ENCODE measurements at regions not wholly inside any gene's neighbourhood (a gene's known extent, or its start where the extent isn't known, plus 50 kb on each side); places are given as distances from the start of the nearest gene placed in this dataset.

DNA sequence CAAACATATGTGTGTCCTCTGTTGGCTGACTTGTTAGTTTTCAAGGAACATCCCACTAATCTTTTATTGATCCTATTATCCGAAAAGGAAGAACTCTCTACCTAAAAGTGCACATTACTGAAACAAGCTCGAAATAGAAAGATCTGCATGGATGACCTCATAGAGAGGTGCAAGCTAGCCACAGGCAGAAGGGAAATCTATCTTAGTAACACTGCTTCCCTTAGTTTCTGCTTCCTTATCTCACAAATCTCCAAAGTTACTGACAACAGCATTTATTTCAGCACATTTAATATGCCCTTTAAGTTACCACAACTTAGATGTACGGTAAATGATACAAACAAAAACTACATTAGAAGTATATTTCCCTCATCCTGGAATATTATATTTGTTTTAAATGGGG, 285.1 kb upstream of the CCDC54 start:
- 94 to 95% methylated on average over 3 of the region's 3 CpGs for WGBS, 2 experiments
- no peaks in the 10 kb centered on the region for H3K27me3 ChIP-seq (ENCODE audit: control insufficient read depth, insufficient read depth, low read length, poor library complexity, severe bottlenecking)
- H3K36me3 ChIP-seq (ENCODE audit: control insufficient read depth, insufficient read depth, low read length) = no peaks in the 10 kb centered on the region
- H3K9me3 ChIP-seq (ENCODE audit: control insufficient read depth, low read length) = no peaks in the 10 kb centered on the region
- no peak overlapping the region for H3K27ac ChIP-seq (ENCODE audit: insufficient read depth, low read depth, low read length, poor library complexity, severe bottlenecking)
- no peak overlapping the region for H3K4me3 ChIP-seq (ENCODE audit: insufficient read depth, low read depth, low read length)
- H3K4me1 ChIP-seq (ENCODE audit: control insufficient read depth, insufficient read depth, low read length) = no peaks in the 10 kb centered on the region

DNA sequence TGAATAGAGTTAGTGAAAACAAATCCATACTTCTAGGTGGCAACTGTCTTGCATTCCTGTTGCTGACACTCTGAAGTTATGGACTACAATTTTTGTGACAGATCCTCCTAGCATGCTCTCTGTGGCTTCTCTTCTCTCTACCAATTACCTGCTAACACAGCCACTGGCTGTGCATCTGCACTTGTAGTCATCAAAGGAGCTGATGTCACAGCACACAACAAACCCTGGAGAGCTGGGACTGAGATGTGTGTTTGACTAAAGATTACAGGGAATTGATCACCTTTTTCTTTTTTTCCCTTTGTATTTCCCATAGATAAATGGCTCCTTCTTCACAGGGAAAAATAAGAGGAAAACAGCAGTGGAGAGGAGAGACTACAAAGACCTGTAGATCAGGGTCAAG, 278.4 kb upstream of the CCDC54 start:
- no peaks in the 10 kb centered on the region for H3K4me1 ChIP-seq (ENCODE audit: control insufficient read depth, insufficient read depth, low read length)
- H3K27me3 ChIP-seq (ENCODE audit: control insufficient read depth, insufficient read depth, low read length, poor library complexity, severe bottlenecking) = no peaks in the 10 kb centered on the region
- no peaks in the 10 kb centered on the region for H3K36me3 ChIP-seq (ENCODE audit: control insufficient read depth, insufficient read depth, low read length)
- no peaks in the 10 kb centered on the region for H3K9me3 ChIP-seq (ENCODE audit: control insufficient read depth, low read length)
- H3K4me3 ChIP-seq (ENCODE audit: insufficient read depth, low read depth, low read length) = no peak overlapping the region
- H3K27ac ChIP-seq (ENCODE audit: insufficient read depth, low read depth, low read length, poor library complexity, severe bottlenecking) = no peak overlapping the region

DNA sequence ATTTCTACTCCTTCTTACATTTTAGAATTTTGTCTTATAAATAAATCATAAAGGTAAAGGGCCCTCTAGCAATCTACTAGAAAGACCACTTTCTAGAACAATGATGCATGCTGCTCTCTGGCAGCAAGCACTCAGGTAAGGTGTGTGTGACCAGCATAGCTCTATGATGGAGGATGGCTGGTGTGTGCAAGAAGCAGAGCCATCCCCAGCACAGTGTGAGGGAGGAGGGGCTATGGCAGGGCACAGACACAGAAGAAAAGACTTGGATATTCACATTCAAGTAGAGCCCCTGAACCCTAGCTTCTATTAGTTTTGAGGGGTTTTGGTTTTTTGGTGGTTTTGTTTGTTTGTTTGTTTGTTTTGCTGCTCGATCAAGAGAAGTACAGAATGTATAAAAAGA, 277.1 kb upstream of the CCDC54 start:
- no peaks in the 10 kb centered on the region for H3K4me1 ChIP-seq (ENCODE audit: control insufficient read depth, insufficient read depth, low read length)
- no peaks in the 10 kb centered on the region for H3K9me3 ChIP-seq (ENCODE audit: control insufficient read depth, low read length)
- no peak overlapping the region for H3K27ac ChIP-seq (ENCODE audit: insufficient read depth, low read depth, low read length, poor library complexity, severe bottlenecking)
- no peaks in the 10 kb centered on the region for H3K36me3 ChIP-seq (ENCODE audit: control insufficient read depth, insufficient read depth, low read length)
- H3K27me3 ChIP-seq (ENCODE audit: control insufficient read depth, insufficient read depth, low read length, poor library complexity, severe bottlenecking) = no peaks in the 10 kb centered on the region
- WGBS, 2 experiments = 100% methylated on average over 1 of the region's 1 CpG; no CpG with 5 or more reads in 1 of the 2 experiments
- no peak overlapping the region for H3K4me3 ChIP-seq (ENCODE audit: insufficient read depth, low read depth, low read length)

DNA sequence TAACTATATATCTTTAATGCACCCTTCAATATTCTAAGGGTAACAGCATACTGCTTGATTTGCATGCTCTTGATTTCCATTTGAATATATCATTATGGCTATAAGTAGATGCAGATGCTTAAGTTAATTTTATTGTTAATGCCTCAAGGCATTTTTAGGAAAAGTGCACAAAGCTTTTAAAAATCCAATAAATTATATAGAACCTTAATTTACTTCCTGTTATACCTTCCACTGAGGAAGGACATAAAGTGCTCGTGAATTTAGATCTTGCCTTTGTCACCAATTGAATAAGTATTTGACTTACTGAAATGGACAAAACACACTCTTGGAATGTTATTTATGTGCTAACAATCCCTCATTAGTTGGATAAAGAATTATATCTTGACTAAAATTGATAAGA, 276.7 kb upstream of the CCDC54 start:
- H3K4me3 ChIP-seq (ENCODE audit: insufficient read depth, low read depth, low read length) = no peak overlapping the region
- no peaks in the 10 kb centered on the region for H3K27me3 ChIP-seq (ENCODE audit: control insufficient read depth, insufficient read depth, low read length, poor library complexity, severe bottlenecking)
- H3K9me3 ChIP-seq (ENCODE audit: control insufficient read depth, low read length) = no peaks in the 10 kb centered on the region
- no peaks in the 10 kb centered on the region for H3K36me3 ChIP-seq (ENCODE audit: control insufficient read depth, insufficient read depth, low read length)
- no peaks in the 10 kb centered on the region for H3K4me1 ChIP-seq (ENCODE audit: control insufficient read depth, insufficient read depth, low read length)
- 100% methylated on average over 1 of the region's 1 CpG for WGBS, 2 experiments
- H3K27ac ChIP-seq (ENCODE audit: insufficient read depth, low read depth, low read length, poor library complexity, severe bottlenecking) = no peak overlapping the region

DNA sequence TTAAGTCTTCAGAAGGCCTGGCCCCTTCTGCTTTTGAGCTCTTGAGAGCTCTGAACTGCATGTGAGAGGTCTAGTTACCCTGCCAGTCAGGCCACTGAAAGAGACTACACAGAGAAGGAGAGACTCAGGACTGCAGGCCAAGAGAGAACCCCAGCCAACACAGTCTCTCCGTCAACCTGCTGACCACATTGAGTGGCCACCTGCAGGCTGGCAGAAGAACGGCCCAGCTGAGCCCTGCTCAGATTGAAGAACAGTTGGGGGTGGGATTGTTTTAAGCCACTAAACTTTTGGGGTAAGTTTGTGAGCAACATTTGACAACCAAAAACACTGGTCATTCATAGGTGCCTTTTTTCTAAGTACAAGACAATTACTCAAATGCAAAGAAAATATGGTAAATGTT, 273.5 kb upstream of the CCDC54 start:
- no peaks in the 10 kb centered on the region for H3K36me3 ChIP-seq (ENCODE audit: control insufficient read depth, insufficient read depth, low read length)
- H3K27ac ChIP-seq (ENCODE audit: insufficient read depth, low read depth, low read length, poor library complexity, severe bottlenecking) = no peak overlapping the region
- no peaks in the 10 kb centered on the region for H3K27me3 ChIP-seq (ENCODE audit: control insufficient read depth, insufficient read depth, low read length, poor library complexity, severe bottlenecking)
- no peaks in the 10 kb centered on the region for H3K4me1 ChIP-seq (ENCODE audit: control insufficient read depth, insufficient read depth, low read length)
- no peaks in the 10 kb centered on the region for H3K9me3 ChIP-seq (ENCODE audit: control insufficient read depth, low read length)
- no peak overlapping the region for H3K4me3 ChIP-seq (ENCODE audit: insufficient read depth, low read depth, low read length)
- 93 to 100% methylated on average over 2 of the region's 2 CpGs for WGBS, 2 experiments

DNA sequence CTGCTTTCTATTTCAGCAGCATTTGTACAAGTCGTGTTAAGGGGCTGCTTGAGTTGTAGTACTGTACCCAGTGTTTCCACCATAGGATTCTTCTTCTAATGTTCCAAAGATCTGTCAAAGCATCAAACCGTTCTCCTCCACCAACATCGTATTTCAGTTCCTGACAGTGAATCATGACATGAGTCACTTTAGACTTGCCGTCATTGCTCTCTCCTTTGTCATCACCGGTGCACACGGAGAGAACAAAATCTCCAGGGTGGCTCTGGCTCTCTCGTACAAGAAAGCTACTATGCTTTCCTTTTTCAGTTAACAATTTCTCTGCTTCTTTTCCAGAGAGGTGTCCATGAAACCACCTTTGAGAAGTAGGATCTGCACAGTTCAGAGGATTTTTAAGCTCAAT, 270.9 kb upstream of the CCDC54 start:
- no peak overlapping the region for H3K4me3 ChIP-seq (ENCODE audit: insufficient read depth, low read depth, low read length)
- H3K27ac ChIP-seq (ENCODE audit: insufficient read depth, low read depth, low read length, poor library complexity, severe bottlenecking) = no peak overlapping the region
- no peaks in the 10 kb centered on the region for H3K36me3 ChIP-seq (ENCODE audit: control insufficient read depth, insufficient read depth, low read length)
- no peaks in the 10 kb centered on the region for H3K4me1 ChIP-seq (ENCODE audit: control insufficient read depth, insufficient read depth, low read length)
- H3K9me3 ChIP-seq (ENCODE audit: control insufficient read depth, low read length) = no peaks in the 10 kb centered on the region
- no peaks in the 10 kb centered on the region for H3K27me3 ChIP-seq (ENCODE audit: control insufficient read depth, insufficient read depth, low read length, poor library complexity, severe bottlenecking)
- 93 to 94% methylated on average over 7 of the region's 7 CpGs for WGBS, 2 experiments

DNA sequence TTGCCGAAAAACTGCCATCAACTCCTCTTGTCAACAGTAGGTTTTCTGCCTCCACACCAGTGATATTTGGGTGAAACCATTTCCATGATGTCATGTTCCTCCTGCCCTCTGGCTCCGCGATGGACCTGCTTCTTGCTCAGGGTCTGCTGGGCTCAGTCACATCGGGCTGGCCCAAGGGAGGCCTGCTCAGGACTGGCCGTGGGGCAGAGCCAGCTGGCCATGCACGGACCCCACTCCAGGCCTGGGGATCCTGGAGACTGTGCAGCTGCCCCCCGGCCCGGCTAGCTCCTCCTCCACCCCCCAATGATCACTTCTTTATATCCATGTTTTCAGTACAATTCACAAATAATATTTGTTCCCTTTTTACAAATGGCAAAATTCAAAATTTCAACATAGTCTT, 270.3 kb upstream of the CCDC54 start:
- H3K27me3 ChIP-seq (ENCODE audit: control insufficient read depth, insufficient read depth, low read length, poor library complexity, severe bottlenecking) = no peaks in the 10 kb centered on the region
- 93 to 95% methylated on average over 8 of the region's 8 CpGs for WGBS, 2 experiments
- H3K27ac ChIP-seq (ENCODE audit: insufficient read depth, low read depth, low read length, poor library complexity, severe bottlenecking) = no peak overlapping the region
- no peaks in the 10 kb centered on the region for H3K4me1 ChIP-seq (ENCODE audit: control insufficient read depth, insufficient read depth, low read length)
- no peaks in the 10 kb centered on the region for H3K36me3 ChIP-seq (ENCODE audit: control insufficient read depth, insufficient read depth, low read length)
- no peaks in the 10 kb centered on the region for H3K9me3 ChIP-seq (ENCODE audit: control insufficient read depth, low read length)
- no peak overlapping the region for H3K4me3 ChIP-seq (ENCODE audit: insufficient read depth, low read depth, low read length)

DNA sequence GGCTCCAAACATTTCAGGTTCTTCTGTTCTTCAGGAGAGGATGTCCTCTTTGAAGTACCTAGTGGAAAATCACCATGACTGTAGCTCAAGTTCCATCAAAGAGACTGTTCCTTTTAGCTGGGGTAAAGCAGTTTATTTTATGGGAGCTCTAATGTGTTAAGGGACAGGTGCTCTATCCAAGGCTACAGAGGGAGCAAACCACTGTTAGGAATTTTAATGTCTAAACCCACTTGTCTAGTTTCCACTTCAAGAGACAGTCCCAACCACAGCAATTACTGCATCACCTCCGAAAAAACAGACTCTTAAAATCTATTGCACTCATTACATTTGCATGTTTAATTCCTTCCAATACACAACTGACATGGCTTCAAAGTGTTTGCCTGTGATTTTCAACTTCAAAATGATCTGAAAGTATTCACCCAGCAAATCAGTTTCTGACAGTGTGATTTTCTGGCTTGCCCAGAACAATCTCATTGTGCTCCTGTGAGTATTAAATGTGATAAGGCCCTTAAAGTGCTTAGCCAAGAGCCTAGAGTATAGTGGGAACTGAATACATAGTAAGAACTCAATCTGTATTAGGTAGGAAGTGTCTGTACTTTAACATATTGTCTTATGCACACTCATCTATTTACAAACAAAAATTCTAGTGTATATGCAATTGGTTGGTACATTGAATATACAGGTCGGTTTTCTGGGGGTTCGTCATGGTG, 266.5 kb upstream of the CCDC54 start:
- no peaks in the 10 kb centered on the region for H3K27me3 ChIP-seq (ENCODE audit: control insufficient read depth, insufficient read depth, low read length, poor library complexity, severe bottlenecking)
- no peaks in the 10 kb centered on the region for H3K4me1 ChIP-seq (ENCODE audit: control insufficient read depth, insufficient read depth, low read length)
- 89 to 92% methylated on average over 1 to 3 of the region's 3 CpGs for WGBS, 2 experiments
- H3K27ac ChIP-seq (ENCODE audit: insufficient read depth, low read depth, low read length, poor library complexity, severe bottlenecking) = no peak overlapping the region
- H3K4me3 ChIP-seq (ENCODE audit: insufficient read depth, low read depth, low read length) = no peak overlapping the region
- no peaks in the 10 kb centered on the region for H3K9me3 ChIP-seq (ENCODE audit: control insufficient read depth, low read length)
- no peaks in the 10 kb centered on the region for H3K36me3 ChIP-seq (ENCODE audit: control insufficient read depth, insufficient read depth, low read length)

DNA sequence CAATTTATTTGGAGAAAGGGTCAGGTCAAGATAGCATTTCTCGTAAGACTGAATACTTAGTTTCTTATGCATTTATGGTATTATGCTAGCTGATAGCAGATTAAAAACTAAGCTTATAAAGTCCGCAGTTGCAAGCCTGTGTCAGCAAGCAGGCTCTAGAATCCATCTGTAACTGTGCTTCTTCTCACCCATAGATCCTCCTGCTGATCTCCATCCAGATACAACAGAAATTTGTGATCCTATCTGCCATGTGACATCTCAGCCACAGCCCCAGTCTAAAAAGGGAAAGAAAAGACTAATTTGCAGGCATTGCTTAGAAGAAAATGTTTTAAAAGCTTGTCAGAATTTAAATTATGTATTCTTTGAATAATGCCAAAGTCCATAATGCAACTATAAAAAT, 265.4 kb upstream of the CCDC54 start:
- H3K27ac ChIP-seq (ENCODE audit: insufficient read depth, low read depth, low read length, poor library complexity, severe bottlenecking) = no peak overlapping the region
- no peaks in the 10 kb centered on the region for H3K4me1 ChIP-seq (ENCODE audit: control insufficient read depth, insufficient read depth, low read length)
- no peak overlapping the region for H3K4me3 ChIP-seq (ENCODE audit: insufficient read depth, low read depth, low read length)
- H3K36me3 ChIP-seq (ENCODE audit: control insufficient read depth, insufficient read depth, low read length) = no peaks in the 10 kb centered on the region
- H3K27me3 ChIP-seq (ENCODE audit: control insufficient read depth, insufficient read depth, low read length, poor library complexity, severe bottlenecking) = no peaks in the 10 kb centered on the region
- 93 to 97% methylated on average over 2 of the region's 2 CpGs for WGBS, 2 experiments
- no peaks in the 10 kb centered on the region for H3K9me3 ChIP-seq (ENCODE audit: control insufficient read depth, low read length)

DNA sequence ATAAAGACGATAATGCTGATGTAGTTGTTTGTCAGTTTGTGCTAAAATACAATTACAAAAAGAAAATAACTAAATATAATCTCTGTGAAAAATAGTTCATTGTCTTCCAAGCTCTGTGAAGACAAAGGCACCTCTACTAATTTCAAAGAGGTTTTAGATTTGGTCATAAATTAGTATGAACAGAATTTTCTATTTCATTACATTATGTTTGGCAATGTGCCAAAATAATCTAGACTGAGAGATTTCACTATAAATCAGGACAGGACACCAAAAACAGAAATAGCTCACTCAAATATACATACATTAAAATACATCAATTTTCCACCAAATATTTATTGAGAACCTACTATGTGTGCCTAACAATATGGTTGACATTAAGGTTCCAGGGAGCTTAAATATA, 264.9 kb upstream of the CCDC54 start:
- no CpG with 5 or more reads among the region's 1 CpG for WGBS, 2 experiments
- Histone ChIP-seq H3K4me1 (ENCODE audit: control insufficient read depth, insufficient read depth, low read length) (no peaks in the 10 kb centered on the region), H3K27ac (ENCODE audit: insufficient read depth, low read depth, low read length, poor library complexity, severe bottlenecking) (no peak overlapping the region)

DNA sequence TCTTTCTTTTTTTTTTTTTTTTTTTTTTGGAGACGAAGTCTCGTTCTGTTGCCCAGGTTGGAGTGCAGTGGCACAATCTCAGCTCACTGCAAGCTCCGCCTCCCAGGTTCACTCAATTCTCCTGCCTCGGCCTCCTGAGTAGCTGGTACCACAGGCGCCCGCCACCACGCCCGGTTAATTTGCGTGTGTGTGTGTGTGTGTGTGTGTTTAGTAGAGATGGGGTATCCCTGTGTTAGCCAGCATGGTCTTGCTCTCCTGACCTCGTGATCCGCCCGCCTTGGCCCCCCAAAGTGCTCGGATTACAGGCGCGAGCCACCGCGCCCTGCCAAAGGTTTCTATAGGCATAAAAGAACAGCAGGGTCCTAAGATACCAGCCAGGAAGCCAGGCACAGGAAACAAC, 261.0 kb upstream of the CCDC54 start:
- Histone ChIP-seq H3K4me3 (ENCODE audit: insufficient read depth, low read depth, low read length) (no peak overlapping the region), H3K27ac (ENCODE audit: insufficient read depth, low read depth, low read length, poor library complexity, severe bottlenecking) (no peak overlapping the region), H3K27me3 (ENCODE audit: control insufficient read depth, insufficient read depth, low read length, poor library complexity, severe bottlenecking) (no peaks in the 10 kb centered on the region), H3K4me1 (ENCODE audit: control insufficient read depth, insufficient read depth, low read length) (no peaks in the 10 kb centered on the region), H3K36me3 (ENCODE audit: control insufficient read depth, insufficient read depth, low read length) (no peaks in the 10 kb centered on the region), H3K9me3 (ENCODE audit: control insufficient read depth, low read length) (no peaks in the 10 kb centered on the region)
- WGBS, 2 experiments = 91 to 92% methylated on average over 17 of the region's 17 CpGs

More for the DNA sequence above, 264.9 kb upstream of the CCDC54 start:
- Histone ChIP-seq H3K4me3 (ENCODE audit: insufficient read depth, low read depth, low read length) (no peak overlapping the region), H3K9me3 (ENCODE audit: control insufficient read depth, low read length) (no peaks in the 10 kb centered on the region), H3K36me3 (ENCODE audit: control insufficient read depth, insufficient read depth, low read length) (no peaks in the 10 kb centered on the region), H3K27me3 (ENCODE audit: control insufficient read depth, insufficient read depth, low read length, poor library complexity, severe bottlenecking) (no peaks in the 10 kb centered on the region)
